ENCODE measurements at regions not wholly inside any gene's neighbourhood (a gene's known extent, or its start where the extent isn't known, plus 50 kb on each side); places are given as distances from the start of the nearest gene placed in this dataset.
"Not testable (repeated sequence)": the region's sequence is repeated elsewhere in the genome, so short reads cannot be mapped to it uniquely, and the experiment has no call there.

- no peak for DNase-seq (ENCODE audit: low spot score)
Measured at GRCh38 chr13:87877477-87877876, 206.3 kb downstream of the SLITRK5 start.

DNA sequence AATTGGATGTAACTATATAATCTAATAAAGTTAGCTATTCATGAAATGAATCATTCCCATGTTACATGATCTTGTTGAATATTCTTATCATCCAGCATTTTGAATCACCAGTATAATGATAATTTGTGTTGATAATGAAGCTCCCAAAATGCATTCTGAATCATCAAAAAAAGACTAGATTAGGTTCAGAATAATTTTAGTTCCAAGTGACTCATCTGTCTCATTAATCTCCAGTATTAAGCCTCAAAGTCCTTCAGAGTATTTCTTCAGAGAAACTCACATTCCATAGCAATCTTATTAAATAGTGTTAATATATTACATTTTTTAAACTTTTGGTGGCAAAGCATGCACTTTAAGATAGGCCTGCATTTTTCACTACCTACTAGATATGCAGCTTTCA lies 207.5 kb downstream of the SLITRK5 start:
- DNase-seq (ENCODE audit: low spot score) = no peak

DNA sequence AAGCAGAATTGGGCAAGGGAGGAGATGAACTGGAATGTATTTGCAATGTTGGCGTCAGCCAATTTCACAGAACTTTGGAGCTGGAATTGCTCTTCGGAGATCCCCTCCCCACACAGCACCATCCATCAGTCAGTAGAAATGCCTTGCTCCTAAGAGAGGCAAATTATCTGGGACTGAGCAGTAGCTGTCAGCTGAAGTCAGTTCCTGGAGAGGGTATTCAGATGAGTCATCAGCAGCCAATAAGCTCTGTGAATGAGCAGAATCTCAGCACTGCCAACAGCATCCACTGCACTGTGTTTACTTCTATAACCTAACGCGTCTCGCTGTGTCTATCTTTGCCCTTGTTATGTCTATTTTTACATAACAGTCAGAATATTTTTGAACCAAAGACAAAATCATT lies 213.7 kb downstream of the SLITRK5 start:
- DNase-seq (ENCODE audit: low spot score) = no peak

DNA sequence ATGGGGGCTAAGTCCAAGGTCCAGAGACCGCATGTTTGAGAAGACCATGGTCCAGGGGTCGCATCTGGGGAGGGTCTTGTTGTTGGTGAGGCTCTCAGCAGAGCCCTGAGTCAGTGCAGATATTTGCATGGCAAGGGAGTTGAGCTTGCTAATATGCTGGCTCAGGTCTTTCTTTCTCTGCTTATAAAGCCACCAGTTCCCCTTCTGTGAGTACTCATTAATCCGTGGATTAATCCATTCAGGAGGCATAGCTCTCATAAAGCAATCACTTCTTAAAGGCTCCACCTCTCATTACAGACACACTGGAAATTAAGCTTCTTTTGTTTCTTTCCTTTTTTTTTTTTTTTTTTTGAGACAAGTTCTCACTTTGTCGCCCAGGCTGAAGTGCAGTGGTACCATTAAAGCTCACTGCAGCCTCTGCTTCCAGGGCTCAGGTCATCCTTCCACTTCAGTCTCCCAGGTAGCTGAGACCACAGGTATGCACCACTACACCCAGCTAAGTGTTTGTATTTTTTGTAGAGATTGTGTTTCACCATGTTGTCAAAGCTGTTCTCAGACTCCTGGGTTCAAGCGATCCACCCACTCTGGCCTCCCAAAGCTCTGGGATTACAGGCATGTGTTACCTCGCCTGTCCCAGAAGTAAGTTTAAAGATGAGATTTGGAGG lies 216.4 kb downstream of the SLITRK5 start:
- no peak for DNase-seq (ENCODE audit: low spot score)

DNA sequence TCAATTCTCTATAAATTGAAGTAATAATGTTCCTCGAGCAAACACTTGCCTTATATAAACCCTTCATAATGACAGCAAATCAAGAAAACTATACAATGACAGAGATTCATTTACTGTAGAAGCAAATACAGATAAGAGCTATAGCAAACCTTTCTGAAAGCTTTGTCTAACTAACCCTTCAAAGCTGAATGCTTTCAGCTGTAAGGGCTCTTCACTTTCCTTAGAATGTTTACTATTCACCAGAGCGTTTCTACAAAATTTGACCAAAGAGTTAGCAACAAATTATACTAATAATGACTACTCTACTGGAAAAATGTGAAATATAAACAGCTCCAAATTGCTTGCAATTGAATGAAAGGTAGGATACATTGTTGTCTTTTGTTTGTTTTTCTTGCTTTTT lies 218.1 kb downstream of the SLITRK5 start:
- DNase-seq (ENCODE audit: low spot score) = no peak

- no peak for DNase-seq (ENCODE audit: low spot score)
Measured at GRCh38 chr13:87893186-87893585, 222.0 kb downstream of the SLITRK5 start.

DNA sequence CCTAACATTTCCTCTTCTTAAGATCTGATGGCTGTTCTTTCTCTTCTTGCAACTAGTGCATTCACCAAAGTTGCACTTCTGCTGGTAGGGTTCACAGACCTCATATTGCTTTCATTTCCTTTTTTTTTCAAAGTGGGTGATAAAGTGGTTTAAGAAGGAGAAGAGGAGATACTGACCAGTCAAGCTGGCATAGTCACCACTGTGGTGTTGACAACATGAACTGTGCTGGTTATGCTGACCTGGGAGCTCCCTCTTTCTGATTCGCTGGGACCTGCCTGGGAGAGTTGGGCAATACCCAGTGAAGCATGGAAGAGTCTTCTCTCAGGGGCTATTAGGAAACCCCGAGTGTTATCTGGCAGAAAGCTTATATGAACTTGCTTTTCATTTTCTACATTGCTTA lies 222.9 kb downstream of the SLITRK5 start:
- DNase-seq (ENCODE audit: low spot score) = no peak

DNA sequence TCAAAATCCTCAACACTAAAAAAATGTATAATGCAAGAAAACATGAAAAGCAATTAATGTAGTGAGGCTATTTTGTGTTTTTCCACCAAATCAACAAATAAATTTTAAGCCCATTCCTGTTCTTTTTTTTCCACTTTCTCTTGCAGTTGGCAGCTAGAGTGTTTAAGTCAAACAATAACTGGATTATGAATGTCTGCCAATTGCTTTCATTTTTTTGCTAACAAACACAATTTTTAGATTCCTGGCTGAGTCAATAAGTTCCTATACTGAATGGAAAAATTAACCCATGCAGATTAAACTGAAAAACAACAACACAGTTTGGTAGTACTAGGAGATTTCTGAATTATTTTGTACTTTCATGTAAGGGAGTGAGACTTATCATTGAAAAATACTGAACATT lies 232.4 kb downstream of the SLITRK5 start:
- no peak for DNase-seq (ENCODE audit: low spot score)

DNA sequence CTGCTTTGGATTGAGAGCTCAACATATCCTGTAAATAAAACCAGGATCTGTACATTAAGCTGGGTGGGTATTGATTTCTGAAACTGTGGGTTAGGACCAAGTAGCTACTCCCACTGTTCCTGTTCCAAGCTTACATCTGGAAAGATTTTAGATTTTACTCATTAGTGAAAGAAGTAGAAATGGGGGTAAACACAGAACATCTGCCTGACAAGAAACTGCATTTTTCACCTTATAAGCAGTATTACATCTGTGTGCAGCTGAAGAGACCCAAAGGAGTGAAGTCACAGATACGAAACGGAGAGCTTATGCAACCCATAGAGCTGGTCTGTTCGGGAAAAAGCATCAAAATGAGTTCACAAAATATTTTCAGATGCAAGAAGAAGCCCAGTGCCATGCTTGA lies 235.2 kb downstream of the SLITRK5 start:
- DNase-seq (ENCODE audit: low spot score) = no peak

DNA sequence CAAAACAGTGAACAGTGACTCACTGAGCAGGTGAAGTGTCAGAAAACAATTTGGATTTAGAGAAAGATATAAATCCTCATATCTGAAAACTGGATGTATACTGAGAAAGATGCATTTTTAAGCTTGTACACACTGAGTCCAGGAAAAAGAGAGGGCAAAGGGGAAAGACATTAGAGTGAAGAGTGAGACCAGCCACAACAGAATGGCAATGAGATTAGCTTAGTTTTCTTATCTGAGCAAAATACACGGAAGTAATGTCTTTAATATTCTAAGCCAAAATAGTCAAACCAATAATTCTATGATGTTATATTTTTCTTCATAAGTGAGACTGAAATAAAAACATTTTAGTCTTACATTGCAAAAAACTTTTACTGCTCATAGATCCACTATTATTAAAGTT lies 236.0 kb downstream of the SLITRK5 start:
- no peak for DNase-seq (ENCODE audit: low spot score)

DNA sequence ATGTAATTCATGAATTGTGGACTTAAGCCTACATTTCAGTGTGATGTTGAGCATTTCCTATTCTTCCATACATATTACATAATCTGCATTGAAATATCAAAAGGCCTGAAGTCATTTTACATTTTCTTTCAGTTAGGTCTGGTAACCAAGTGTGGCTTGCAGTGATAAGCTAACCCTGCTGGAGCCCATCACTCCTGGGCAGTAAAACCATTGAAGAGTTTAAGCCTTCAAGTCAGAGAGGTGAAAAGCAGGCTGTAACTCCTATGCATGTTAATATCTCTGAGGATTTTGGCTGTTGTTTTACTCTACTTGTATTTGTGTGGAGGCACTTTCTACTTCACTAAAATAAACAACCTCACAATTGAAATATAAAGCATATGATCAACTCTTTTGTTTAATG lies 248.8 kb downstream of the SLITRK5 start:
- no peak for DNase-seq (ENCODE audit: low spot score)

DNA sequence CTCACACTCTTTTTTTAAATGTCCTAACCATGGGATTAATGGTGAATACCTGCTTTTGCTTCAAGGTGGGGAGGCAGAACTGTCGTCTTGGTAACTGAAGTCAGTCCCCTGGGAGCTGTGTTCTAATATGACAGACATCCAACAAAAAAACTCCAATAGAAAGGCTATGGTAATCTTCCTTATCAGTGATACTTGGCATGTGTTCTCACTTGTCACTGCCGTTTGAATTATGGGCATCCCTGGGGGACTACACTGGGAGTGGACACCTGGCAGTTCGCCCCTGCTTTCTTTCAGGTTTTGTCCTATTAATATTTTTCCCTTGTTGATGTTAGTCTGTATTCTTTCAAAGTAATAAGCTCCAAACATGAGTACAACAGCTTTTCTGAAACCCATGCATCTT lies 252.6 kb downstream of the SLITRK5 start:
- DNase-seq (ENCODE audit: low spot score) = no peak

DNA sequence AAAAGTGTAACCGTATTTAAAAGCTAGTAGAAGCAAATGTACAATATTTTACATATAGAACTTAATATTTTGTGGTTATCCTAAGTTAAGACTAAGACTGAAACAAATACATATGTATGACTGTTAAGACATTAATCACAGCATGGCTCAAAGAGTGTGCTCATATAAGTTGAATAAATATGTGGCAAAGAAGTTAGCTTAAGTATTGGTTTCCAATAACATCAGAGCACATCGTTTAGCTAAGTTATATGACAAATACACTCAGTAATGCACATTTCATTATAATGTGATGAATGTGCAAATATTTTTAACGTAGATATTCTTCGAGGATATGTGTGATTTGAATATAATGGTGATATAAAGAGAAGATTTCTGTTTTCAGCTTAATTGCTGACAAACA lies 253.8 kb downstream of the SLITRK5 start:
- no peak for DNase-seq (ENCODE audit: low spot score)

GRCh38 chr13:87940776-87941175 lies 269.6 kb downstream of the SLITRK5 start:
- no peak for DNase-seq (ENCODE audit: low spot score)

GRCh38 chr13:87941226-87941625 lies 270.1 kb downstream of the SLITRK5 start:
- no peak for DNase-seq (ENCODE audit: low spot score)

- no peak for DNase-seq (ENCODE audit: low spot score)
Measured at GRCh38 chr13:87942205-87942604, 271.0 kb downstream of the SLITRK5 start.

GRCh38 chr13:87944038-87944437 lies 272.9 kb downstream of the SLITRK5 start:
- no peak for DNase-seq (ENCODE audit: low spot score)

- no peak for DNase-seq (ENCODE audit: low spot score)
Measured at GRCh38 chr13:87952377-87952776, 281.2 kb downstream of the SLITRK5 start.

DNA sequence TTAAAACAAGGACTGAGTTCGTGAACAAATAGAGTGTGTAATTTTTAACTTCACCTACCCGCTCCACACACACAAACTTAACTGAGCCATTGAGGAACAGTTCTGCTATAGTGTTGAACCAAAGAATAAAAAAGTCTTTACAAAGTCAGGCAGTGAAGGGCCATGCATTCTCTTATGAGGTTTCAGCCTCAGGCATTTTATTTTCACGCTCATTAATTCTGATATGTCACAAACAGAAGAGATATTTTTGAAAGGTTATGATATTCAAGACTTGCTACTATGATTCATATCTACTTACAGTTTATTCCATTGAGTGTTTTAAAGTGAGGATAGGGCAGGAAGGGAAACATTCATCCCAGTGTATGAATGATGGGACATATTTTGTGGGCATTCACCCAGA lies 282.2 kb downstream of the SLITRK5 start:
- DNase-seq (ENCODE audit: low spot score) = no peak

DNA sequence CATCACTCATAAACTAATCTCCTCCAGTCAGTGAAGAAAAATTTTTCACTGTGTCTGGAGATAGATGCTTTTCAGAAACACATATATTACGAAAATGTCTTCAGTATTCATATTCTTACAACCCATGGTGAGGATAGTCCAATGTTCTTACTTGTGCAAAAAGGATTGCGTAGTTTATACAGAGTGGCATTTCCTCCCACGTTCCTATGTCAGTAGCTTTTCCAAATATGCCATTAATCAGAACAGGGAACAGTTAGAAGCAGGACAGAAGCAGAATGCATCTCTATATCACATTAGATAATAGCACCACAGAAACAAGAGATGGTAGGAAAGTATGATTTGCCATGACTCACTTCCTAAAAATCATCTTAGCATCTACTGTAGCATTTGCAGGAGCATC lies 282.9 kb downstream of the SLITRK5 start:
- DNase-seq (ENCODE audit: low spot score) = no peak

- DNase-seq (ENCODE audit: low spot score) = no peak
Measured at GRCh38 chr13:87961546-87961945, 290.4 kb downstream of the SLITRK5 start.

- no peak for DNase-seq (ENCODE audit: low spot score)
Measured at GRCh38 chr13:87972568-87972967, 301.4 kb downstream of the SLITRK5 start.

DNA sequence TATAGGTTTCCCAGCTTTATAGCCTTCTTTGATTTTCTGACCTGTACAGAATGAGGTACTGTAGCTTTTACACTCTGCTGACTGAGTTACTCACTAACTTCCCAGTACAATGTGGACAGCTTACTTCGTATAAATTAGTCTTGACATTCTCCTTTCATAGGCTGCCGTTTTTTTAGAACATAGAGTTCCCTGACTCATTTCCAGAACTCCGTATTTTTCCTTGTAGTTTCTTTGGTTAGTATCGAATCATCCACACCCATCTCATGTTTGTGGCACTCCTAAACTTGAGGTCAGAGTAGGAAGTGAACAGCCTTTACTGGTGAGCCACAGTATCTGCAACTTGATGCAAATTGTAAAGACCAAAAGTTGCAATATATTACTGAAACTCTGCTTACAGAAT lies 303.9 kb downstream of the SLITRK5 start:
- DNase-seq (ENCODE audit: low spot score) = no peak

DNA sequence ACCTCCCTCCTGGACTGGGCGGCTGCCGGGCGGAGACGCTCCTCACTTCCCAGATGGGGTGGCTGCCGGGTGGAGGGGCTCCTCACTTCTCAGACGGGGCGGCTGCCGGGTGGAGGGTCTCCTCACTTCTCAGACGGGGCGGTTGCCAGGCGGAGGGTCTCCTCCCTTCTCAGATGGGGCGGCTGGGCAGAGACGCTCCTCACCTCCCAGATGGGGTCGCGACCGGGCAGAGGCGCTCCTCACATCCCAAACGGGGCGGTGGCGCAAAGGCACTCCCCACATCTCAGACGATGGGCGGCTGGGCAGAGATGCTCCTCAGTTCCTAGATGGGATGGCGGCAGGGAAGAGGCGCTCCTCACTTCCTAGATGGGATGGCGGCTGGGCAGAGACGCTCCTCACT lies 305.5 kb downstream of the SLITRK5 start:
- not testable (repeated sequence) for DNase-seq (ENCODE audit: low spot score)

DNA sequence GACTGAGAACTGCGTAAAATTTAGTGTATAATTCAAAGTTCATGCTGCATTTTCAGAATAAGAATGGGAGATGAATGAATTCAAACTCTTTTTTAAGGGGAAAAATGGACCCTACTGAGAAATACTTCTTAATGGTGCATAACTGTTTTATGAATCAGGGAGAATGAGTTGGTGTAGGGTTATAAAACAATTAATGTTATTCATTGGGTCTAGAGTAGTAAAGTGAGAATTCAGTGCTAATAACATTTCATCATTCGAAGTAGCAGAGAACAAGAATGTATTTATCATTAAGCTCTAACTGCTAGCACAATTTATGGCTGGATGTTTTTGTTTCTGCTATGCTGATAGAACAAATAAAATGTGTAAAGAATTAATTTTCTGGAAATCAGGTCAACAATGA lies 310.2 kb downstream of the SLITRK5 start:
- DNase-seq (ENCODE audit: low spot score) = no peak

Data from CD4-positive, alpha-beta T cell treated with Interleukin-15 for 4 hours (primary cell).